ENCODE measurements at regions not wholly inside any gene's neighbourhood (a gene's known extent, or its start where the extent isn't known, plus 50 kb on each side); places are given as distances from the start of the nearest gene placed in this dataset.

GRCh38 chr2:173740639-173741038, 224.5 kb downstream of the SP3 start:
- Histone ChIP-seq H3K4me3 (no peak overlapping the region), H3K27me3 (no peaks in the 10 kb centered on the region), H3K9me3 (no peaks in the 10 kb centered on the region), H3K36me3 (no peaks in the 10 kb centered on the region), H3K27ac (no peak overlapping the region), H3K4me1 (no peaks in the 10 kb centered on the region)
- intact Hi-C loops (cut with DNase I; ENCODE audit: low total_unique reads) = no loop called here
- TF ChIP-seq POLR2AphosphoS5 (IDR thresholded peaks at IDR 0.05) (no peak), POLR2A (IDR thresholded peaks at IDR 0.05) (no peak), CTCF (IDR thresholded peaks at IDR 0.05) (no peak), EP300 (IDR thresholded peaks at IDR 0.05) (no peak)
- 60 to 87% (median 80%) methylated on average over 5 of the region's 5 CpGs for WGBS, 5 donors
- no peak for DNase-seq

- H3K4me1 ChIP-seq = no peaks in the 10 kb centered on the region
- TF ChIP-seq POLR2A (IDR thresholded peaks at IDR 0.05) (no peak), CTCF (IDR thresholded peaks at IDR 0.05) (no peak)
- H3K9me3 ChIP-seq = no peaks in the 10 kb centered on the region
- WGBS, 5 donors = 83 to 100% (median 90%) methylated on average over 2 of the region's 2 CpGs
- H3K27me3 ChIP-seq = no peaks in the 10 kb centered on the region
- H3K27ac ChIP-seq = no peak overlapping the region
- intact Hi-C loops (cut with DNase I; ENCODE audit: low total_unique reads) = no loop called here
- H3K4me3 ChIP-seq = no peak overlapping the region
- H3K36me3 ChIP-seq = no peaks in the 10 kb centered on the region
- DNase-seq = no peak
Observed at GRCh38 chr2:173741759-173742158, 223.4 kb downstream of the SP3 start.

- Histone ChIP-seq H3K27ac (no peak overlapping the region), H3K27me3 (no peaks in the 10 kb centered on the region), H3K36me3 (no peaks in the 10 kb centered on the region), H3K4me3 (no peak overlapping the region), H3K4me1 (peaks cover 0 to 8% (median 0%) of the 10 kb centered on the region in 4 donors), H3K9me3 (no peaks in the 10 kb centered on the region)
- intact Hi-C loops (cut with DNase I; ENCODE audit: low total_unique reads) = no loop called here
- no peak for DNase-seq
- TF ChIP-seq CTCF (IDR thresholded peaks at IDR 0.05) (no peak), POLR2AphosphoS5 (IDR thresholded peaks at IDR 0.05) (no peak), EP300 (IDR thresholded peaks at IDR 0.05) (no peak), POLR2A (IDR thresholded peaks at IDR 0.05) (no peak)
- 91 to 96% (median 95%) methylated on average over 6 of the region's 6 CpGs for WGBS, 5 donors
Observed at GRCh38 chr2:173747035-173747434, 218.1 kb downstream of the SP3 start.

- no peaks in the 10 kb centered on the region for H3K9me3 ChIP-seq
- H3K27me3 ChIP-seq = no peaks in the 10 kb centered on the region
- H3K4me1 ChIP-seq = peaks cover 0 to 8% (median 0%) of the 10 kb centered on the region in 4 donors
- no peaks in the 10 kb centered on the region for H3K36me3 ChIP-seq
- H3K4me3 ChIP-seq = no peak overlapping the region
- H3K27ac ChIP-seq = no peak overlapping the region
- peak in 1 of 2 donors; percentile 48 for DNase-seq
- intact Hi-C loops (cut with DNase I; ENCODE audit: low total_unique reads) = no loop called here
- WGBS, 5 donors = 31 to 45% (median 33%) methylated on average over 2 of the region's 2 CpGs
- TF ChIP-seq CTCF (IDR thresholded peaks at IDR 0.05) (no peak), EP300 (IDR thresholded peaks at IDR 0.05) (no peak), POLR2AphosphoS5 (IDR thresholded peaks at IDR 0.05) (no peak), POLR2A (IDR thresholded peaks at IDR 0.05) (no peak)
Observed at GRCh38 chr2:173749315-173749714, 215.9 kb downstream of the SP3 start.

Data from stomach (tissue), 8 donors.